Naive thymus-derived CD8-positive, alpha-beta T cell (primary cell): ENCODE measurements at regions not wholly inside any gene's neighbourhood (a gene's known extent, or its start where the extent isn't known, plus 50 kb on each side); places are given as distances from the start of the nearest gene placed in this dataset.

Experiments used
- ATAC-seq, 2 donors: fragments of 150-1000 bp; cut with Tn5 transposase in 1 of 2; sonication (Bioruptor Pico), chemical (Tn5 transposase) in 1 of 2; 1 replicate in 1 of 2; 2 replicates in 1 of 2; pipeline ENCODE4 v1.10.0; 2021; ENCODE audit warnings: mild to moderate bottlenecking in 2 of 2, moderate library complexity in 2 of 2
- POLR2A ChIA-PET: fragments of 350-600 bp; sonication (Branson Sonifier 250); formaldehyde crosslinking; loops from one replicate; lab custom pipeline; 2021; ENCODE audit warnings: antibody characterized with exemption; lab: Charles Lee
- DNase-seq, 10 donors: peaks; one replicate each; pipeline versions ENCODE4 v3.0.0 to v3.0.0-alpha.2; 2020 to 2022
- H3K27ac Mint-ChIP-seq, 10 donors: one replicate each; pipeline ENCODE4 v1.8.0; 2020 to 2022; ENCODE audit warnings: mild to moderate bottlenecking in 10 of 10, mixed read lengths in 10 of 10, moderate library complexity in 4 of 10, inconsistent platforms in 1 of 10
- H3K27me3 Mint-ChIP-seq, 5 donors: one replicate each; pipeline ENCODE4 v1.8.0; 2021 to 2022; ENCODE audit warnings: mixed read lengths in 5 of 5
- H3K36me3 Mint-ChIP-seq, 3 donors: one replicate each; pipeline ENCODE4 v1.8.0; 2020 to 2022; ENCODE audit warnings: mixed read lengths in 3 of 3, mild to moderate bottlenecking in 2 of 3, inconsistent platforms in 1 of 3
- H3K4me1 Mint-ChIP-seq, 4 donors: one replicate each; pipeline ENCODE4 v1.8.0; 2021 to 2022; ENCODE audit warnings: mixed read lengths in 4 of 4
- H3K4me3 Mint-ChIP-seq, 10 donors: one replicate each; pipeline ENCODE4 v1.8.0; 2020 to 2022; ENCODE audit warnings: mild to moderate bottlenecking in 10 of 10, mixed read lengths in 10 of 10, moderate library complexity in 6 of 10, inconsistent platforms in 1 of 10
- H3K9me3 Mint-ChIP-seq, 9 donors: one replicate each; pipeline ENCODE4 v1.8.0; 2020 to 2022; ENCODE audit warnings: mixed read lengths in 9 of 9, mild to moderate bottlenecking in 3 of 9, inconsistent platforms in 1 of 9, moderate library complexity in 1 of 9

- peaks cover 0 to 2% (median 0%) of the 10 kb centered on the region in 4 donors for H3K4me1 Mint-ChIP-seq
- H3K27me3 Mint-ChIP-seq, result peaks cover 15 to 45% (median 25%) of the 10 kb centered on the region in 5 donors
- POLR2A ChIA-PET, result no interaction called here
- DNase-seq, result no peak
- H3K4me3 Mint-ChIP-seq, result no peak overlapping the region
- ATAC-seq, result no peak
- H3K27ac Mint-ChIP-seq, result no peak overlapping the region
- H3K36me3 Mint-ChIP-seq, result peaks cover 0 to 4% (median 0%) of the 10 kb centered on the region in 3 donors
- peaks cover 0 to 10% (median 0%) of the 10 kb centered on the region in 9 donors for H3K9me3 Mint-ChIP-seq
Observed at GRCh38 chr1:38465460-38465859, 394.1 kb downstream of the RRAGC start.

- Mint-ChIP-seq H3K36me3 (peaks cover 0 to 4% (median 0%) of the 10 kb centered on the region in 3 donors), H3K27me3 (peaks cover 15 to 56% (median 28%) of the 10 kb centered on the region in 5 donors), H3K9me3 (peaks cover 0 to 10% (median 0%) of the 10 kb centered on the region in 9 donors), H3K4me3 (no peak overlapping the region), H3K4me1 (peaks cover 0 to 2% (median 0%) of the 10 kb centered on the region in 4 donors), H3K27ac (no peak overlapping the region)
- POLR2A ChIA-PET, result no interaction called here
- DNase-seq (no peak), ATAC-seq (no peak)
Observed at GRCh38 chr1:38464071-38464661, 395.4 kb downstream of the RRAGC start.

GRCh38 chr1:38463074-38463473 is 396.5 kb downstream of the RRAGC start:
- H3K4me3 Mint-ChIP-seq, result no peak overlapping the region
- H3K9me3 Mint-ChIP-seq, result peaks cover 0 to 10% (median 0%) of the 10 kb centered on the region in 9 donors
- POLR2A ChIA-PET, result no interaction called here

GRCh38 chr1:38456531-38456876 is 403.1 kb downstream of the RRAGC start:
- Mint-ChIP-seq H3K36me3 (peaks cover 0 to 4% (median 0%) of the 10 kb centered on the region in 3 donors), H3K9me3 (peaks cover 0 to 6% (median 0%) of the 10 kb centered on the region in 9 donors), H3K27ac (no peak overlapping the region), H3K27me3 (peaks cover 11 to 57% (median 15%) of the 10 kb centered on the region in 5 donors), H3K4me1 (peaks cover 0 to 2% (median 0%) of the 10 kb centered on the region in 4 donors), H3K4me3 (no peak overlapping the region)
- DNase-seq, result no peak
- POLR2A ChIA-PET, result no interaction called here
- ATAC-seq, result no peak

More at GRCh38 chr1:38463074-38463473, 396.5 kb downstream of the RRAGC start:
- ATAC-seq (no peak), DNase-seq (no peak)
- Mint-ChIP-seq H3K36me3 (peaks cover 0 to 4% (median 0%) of the 10 kb centered on the region in 3 donors), H3K4me1 (peaks cover 0 to 2% (median 0%) of the 10 kb centered on the region in 4 donors), H3K27ac (peak overlapping the region in 1 of 10 donors; percentile 7), H3K27me3 (peaks cover 12 to 53% (median 26%) of the 10 kb centered on the region in 5 donors)

- Mint-ChIP-seq H3K27me3 (peaks cover 11 to 51% (median 15%) of the 10 kb centered on the region in 5 donors), H3K4me1 (peaks cover 0 to 2% (median 0%) of the 10 kb centered on the region in 4 donors), H3K4me3 (no peak overlapping the region), H3K27ac (no peak overlapping the region), H3K9me3 (peaks cover 0 to under 1% (median 0%) of the 10 kb centered on the region in 9 donors), H3K36me3 (peaks cover 0 to under 1% (median 0%) of the 10 kb centered on the region in 3 donors)
- DNase-seq (no peak), ATAC-seq (no peak)
- POLR2A ChIA-PET, result no interaction called here
Observed at GRCh38 chr1:38455829-38456530, 403.6 kb downstream of the RRAGC start.

- Mint-ChIP-seq H3K9me3 (no peaks in the 10 kb centered on the region), H3K4me1 (peaks cover 0 to 2% (median 0%) of the 10 kb centered on the region in 4 donors), H3K27ac (no peak overlapping the region), H3K4me3 (no peak overlapping the region), H3K27me3 (peaks cover 11 to 42% (median 15%) of the 10 kb centered on the region in 5 donors), H3K36me3 (no peaks in the 10 kb centered on the region)
- ATAC-seq (no peak), DNase-seq (no peak)
- POLR2A ChIA-PET, result no interaction called here
Observed at GRCh38 chr1:38454749-38455441, 404.7 kb downstream of the RRAGC start.

GRCh38 chr1:38454236-38454635 is 405.3 kb downstream of the RRAGC start:
- Mint-ChIP-seq H3K27ac (no peak overlapping the region), H3K9me3 (no peaks in the 10 kb centered on the region), H3K4me1 (peaks cover 0 to 2% (median 0%) of the 10 kb centered on the region in 4 donors), H3K36me3 (no peaks in the 10 kb centered on the region), H3K27me3 (peaks cover 9 to 36% (median 10%) of the 10 kb centered on the region in 5 donors), H3K4me3 (no peak overlapping the region)
- POLR2A ChIA-PET, result no interaction called here
- DNase-seq (no peak), ATAC-seq (no peak)

- Mint-ChIP-seq H3K4me1 (peaks cover 0 to 2% (median 0%) of the 10 kb centered on the region in 4 donors), H3K9me3 (no peaks in the 10 kb centered on the region), H3K4me3 (no peak overlapping the region), H3K27ac (no peak overlapping the region), H3K36me3 (no peaks in the 10 kb centered on the region), H3K27me3 (peaks cover 7 to 47% (median 11%) of the 10 kb centered on the region in 5 donors)
- ATAC-seq (no peak), DNase-seq (no peak)
- POLR2A ChIA-PET, result no interaction called here
Observed at GRCh38 chr1:38452246-38452645, 405.7 kb upstream of the POU3F1 start.

- Mint-ChIP-seq H3K27me3 (peaks cover 9 to 47% (median 11%) of the 10 kb centered on the region in 5 donors), H3K36me3 (no peaks in the 10 kb centered on the region), H3K4me3 (no peak overlapping the region), H3K9me3 (no peaks in the 10 kb centered on the region), H3K27ac (no peak overlapping the region), H3K4me1 (peaks cover 0 to 2% (median 0%) of the 10 kb centered on the region in 4 donors)
- DNase-seq (no peak), ATAC-seq (no peak)
- POLR2A ChIA-PET, result interaction anchor here (0.7 kb wide), 2 partner anchors 25 to 1605 kb away, joined by 7 read pairs; no protein-coding TSS in a partner anchor
Observed at GRCh38 chr1:38451541-38451993, 405.0 kb upstream of the POU3F1 start.

GRCh38 chr1:38448893-38449292 is 402.3 kb upstream of the POU3F1 start:
- peaks cover 23 to 47% (median 26%) of the 10 kb centered on the region in 5 donors for H3K27me3 Mint-ChIP-seq
- H3K36me3 Mint-ChIP-seq, result no peaks in the 10 kb centered on the region
- POLR2A ChIA-PET, result no interaction called here
- H3K4me3 Mint-ChIP-seq, result no peak overlapping the region
- no peak overlapping the region for H3K27ac Mint-ChIP-seq
- DNase-seq (no peak), ATAC-seq (no peak)
- H3K9me3 Mint-ChIP-seq, result peaks cover 0 to 2% (median 0%) of the 10 kb centered on the region in 9 donors
- no peaks in the 10 kb centered on the region for H3K4me1 Mint-ChIP-seq

GRCh38 chr1:38446936-38447335 is 400.3 kb upstream of the POU3F1 start:
- ATAC-seq, result no peak
- H3K4me3 Mint-ChIP-seq, result no peak overlapping the region
- POLR2A ChIA-PET, result no interaction called here
- peaks cover 0 to 13% (median 3%) of the 10 kb centered on the region in 9 donors for H3K9me3 Mint-ChIP-seq
- H3K4me1 Mint-ChIP-seq, result no peaks in the 10 kb centered on the region
- H3K27me3 Mint-ChIP-seq, result peaks cover 25 to 67% (median 35%) of the 10 kb centered on the region in 5 donors
- DNase-seq, result no peak
- peaks cover 0 to 8% (median 1%) of the 10 kb centered on the region in 3 donors for H3K36me3 Mint-ChIP-seq
- no peak overlapping the region for H3K27ac Mint-ChIP-seq

GRCh38 chr1:38444770-38445442 is 398.3 kb upstream of the POU3F1 start:
- Mint-ChIP-seq H3K36me3 (peaks cover 0 to 27% (median 17%) of the 10 kb centered on the region in 3 donors), H3K27ac (peak overlapping the region in 1 of 10 donors; percentile 18), H3K27me3 (peaks cover 31 to 87% (median 39%) of the 10 kb centered on the region in 5 donors), H3K4me3 (no peak overlapping the region), H3K4me1 (no peaks in the 10 kb centered on the region), H3K9me3 (peaks cover 4 to 34% (median 23%) of the 10 kb centered on the region in 9 donors)
- ATAC-seq (no peak), DNase-seq (no peak)
- POLR2A ChIA-PET, result no interaction called here
